ENCODE measurements at regions not wholly inside any gene's neighbourhood (a gene's known extent, or its start where the extent isn't known, plus 50 kb on each side); places are given as distances from the start of the nearest gene placed in this dataset.

GRCh38 chr11:57871231-57871630, 109.6 kb downstream of the CTNND1 start:
- Mint-ChIP-seq H3K36me3 (ENCODE audit: unreplicated experiment) (no peaks in the 10 kb centered on the region), H3K4me1 (ENCODE audit: low read depth, unreplicated experiment) (no peaks in the 10 kb centered on the region), H3K27me3 (ENCODE audit: unreplicated experiment) (no peaks in the 10 kb centered on the region), H3K27ac (ENCODE audit: unreplicated experiment) (no peak overlapping the region), H3K4me3 (ENCODE audit: unreplicated experiment) (no peak overlapping the region), H3K9me3 (ENCODE audit: unreplicated experiment) (no peaks in the 10 kb centered on the region)
- no peak for DNase-seq
- no peak for TF ChIP-seq CTCF (IDR thresholded peaks at IDR 0.05; ENCODE audit: partially characterized antibody, unreplicated experiment)

DNA sequence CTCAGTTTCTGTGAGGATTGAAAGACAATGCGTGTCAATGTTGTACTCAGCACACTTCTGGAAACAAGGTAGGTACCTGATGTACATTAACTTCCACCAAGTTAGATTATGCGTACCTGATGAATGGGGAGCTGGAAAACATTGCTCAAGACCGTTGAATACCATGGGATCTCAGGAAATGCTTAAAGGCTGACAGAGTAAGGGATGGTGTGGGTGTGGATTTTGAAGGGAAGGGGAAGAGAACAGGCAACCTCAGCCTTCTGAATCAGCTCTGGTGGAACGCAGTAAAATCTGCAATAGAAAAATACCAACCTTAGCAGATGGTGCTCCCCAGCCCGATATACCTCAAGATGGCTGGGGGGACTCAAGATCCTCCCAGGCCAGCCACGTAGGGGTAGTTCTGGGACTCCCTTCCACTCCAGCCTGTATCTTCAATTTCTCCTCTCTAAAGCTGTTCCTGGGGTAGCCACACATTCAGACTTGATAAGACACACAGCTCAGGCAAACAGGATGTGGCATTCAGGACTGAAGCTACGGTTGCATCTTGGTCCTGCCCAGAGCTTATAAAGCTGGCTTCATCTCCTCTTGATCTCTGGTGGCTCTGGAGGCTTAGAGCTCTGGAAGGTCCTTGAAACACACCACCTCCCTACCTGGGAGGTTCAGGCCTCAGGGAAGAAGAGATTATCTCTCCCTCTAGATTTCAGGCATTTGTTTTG, 111.8 kb downstream of the CTNND1 start:
- no peaks in the 10 kb centered on the region for H3K9me3 Mint-ChIP-seq (ENCODE audit: unreplicated experiment)
- H3K4me1 Mint-ChIP-seq (ENCODE audit: low read depth, unreplicated experiment), result no peaks in the 10 kb centered on the region
- H3K27me3 Mint-ChIP-seq (ENCODE audit: unreplicated experiment), result no peaks in the 10 kb centered on the region
- no peak for DNase-seq
- no peak overlapping the region for H3K4me3 Mint-ChIP-seq (ENCODE audit: unreplicated experiment)
- H3K27ac Mint-ChIP-seq (ENCODE audit: unreplicated experiment), result no peak overlapping the region
- H3K36me3 Mint-ChIP-seq (ENCODE audit: unreplicated experiment), result no peaks in the 10 kb centered on the region
- TF ChIP-seq CTCF (IDR thresholded peaks at IDR 0.05; ENCODE audit: partially characterized antibody, unreplicated experiment), result no peak

DNA sequence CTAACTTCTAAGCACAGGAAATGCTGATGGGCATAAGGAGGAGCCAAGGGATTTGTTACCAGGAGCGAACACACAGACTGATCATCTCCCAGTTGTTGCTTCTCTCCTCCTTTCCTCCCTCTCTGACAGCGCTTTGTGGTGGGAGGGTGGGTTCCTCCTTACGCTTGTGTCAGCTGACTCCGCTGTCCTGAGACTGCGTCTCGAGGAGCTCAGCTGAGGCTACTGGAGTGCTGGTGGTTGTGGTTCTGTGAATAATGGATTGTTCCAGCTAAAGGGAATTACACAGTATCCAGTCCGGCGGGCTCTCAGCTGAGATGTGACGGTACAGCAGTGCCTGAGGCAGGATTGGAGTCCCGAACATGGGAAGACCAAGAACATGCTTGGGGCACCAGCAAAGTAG, 113.4 kb downstream of the CTNND1 start:
- no peaks in the 10 kb centered on the region for H3K36me3 Mint-ChIP-seq (ENCODE audit: unreplicated experiment)
- no peaks in the 10 kb centered on the region for H3K9me3 Mint-ChIP-seq (ENCODE audit: unreplicated experiment)
- H3K4me3 Mint-ChIP-seq (ENCODE audit: unreplicated experiment), result no peak overlapping the region
- no peaks in the 10 kb centered on the region for H3K27me3 Mint-ChIP-seq (ENCODE audit: unreplicated experiment)
- TF ChIP-seq CTCF (IDR thresholded peaks at IDR 0.05; ENCODE audit: partially characterized antibody, unreplicated experiment), result no peak
- no peak for DNase-seq
- no peak overlapping the region for H3K27ac Mint-ChIP-seq (ENCODE audit: unreplicated experiment)
- H3K4me1 Mint-ChIP-seq (ENCODE audit: low read depth, unreplicated experiment), result no peaks in the 10 kb centered on the region

- DNase-seq, result no peak
- H3K27ac Mint-ChIP-seq (ENCODE audit: unreplicated experiment), result no peak overlapping the region
- H3K36me3 Mint-ChIP-seq (ENCODE audit: unreplicated experiment), result no peaks in the 10 kb centered on the region
- TF ChIP-seq CTCF (IDR thresholded peaks at IDR 0.05; ENCODE audit: partially characterized antibody, unreplicated experiment), result no peak
- no peak overlapping the region for H3K4me3 Mint-ChIP-seq (ENCODE audit: unreplicated experiment)
- no peaks in the 10 kb centered on the region for H3K9me3 Mint-ChIP-seq (ENCODE audit: unreplicated experiment)
- H3K27me3 Mint-ChIP-seq (ENCODE audit: unreplicated experiment), result no peaks in the 10 kb centered on the region
- H3K4me1 Mint-ChIP-seq (ENCODE audit: low read depth, unreplicated experiment), result no peaks in the 10 kb centered on the region
Measured at GRCh38 chr11:57881647-57882046, 120.0 kb downstream of the CTNND1 start.

DNA sequence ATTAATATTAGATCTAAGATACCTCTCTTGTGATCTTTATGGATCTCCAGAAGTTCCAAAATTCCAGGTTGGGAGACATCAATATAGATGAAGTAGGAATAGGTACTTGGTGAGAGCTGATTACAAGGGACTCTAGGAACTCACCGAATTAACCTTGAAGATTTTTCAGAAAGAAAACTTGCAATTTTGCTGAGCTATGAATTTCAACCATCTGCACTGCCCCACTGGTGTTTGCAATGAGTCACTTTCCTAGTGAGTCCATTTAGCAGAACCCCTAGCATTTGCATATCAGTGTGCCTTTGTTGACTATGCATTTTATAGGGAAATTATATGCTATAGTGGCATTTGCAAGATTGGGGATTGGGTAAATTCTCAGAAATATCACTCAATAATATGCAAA, 122.0 kb downstream of the CTNND1 start:
- H3K4me1 Mint-ChIP-seq (ENCODE audit: low read depth, unreplicated experiment), result no peaks in the 10 kb centered on the region
- no peaks in the 10 kb centered on the region for H3K9me3 Mint-ChIP-seq (ENCODE audit: unreplicated experiment)
- no peaks in the 10 kb centered on the region for H3K27me3 Mint-ChIP-seq (ENCODE audit: unreplicated experiment)
- no peak overlapping the region for H3K27ac Mint-ChIP-seq (ENCODE audit: unreplicated experiment)
- H3K36me3 Mint-ChIP-seq (ENCODE audit: unreplicated experiment), result no peaks in the 10 kb centered on the region
- H3K4me3 Mint-ChIP-seq (ENCODE audit: unreplicated experiment), result no peak overlapping the region
- DNase-seq, result no peak
- no peak for TF ChIP-seq CTCF (IDR thresholded peaks at IDR 0.05; ENCODE audit: partially characterized antibody, unreplicated experiment)

Data from glutamatergic neuron (in vitro differentiated cells).